Endothelial cell of umbilical vein (primary cell): ENCODE measurements at regions not wholly inside any gene's neighbourhood (a gene's known extent, or its start where the extent isn't known, plus 50 kb on each side); places are given as distances from the start of the nearest gene placed in this dataset.

Source experiments
- BruUV-seq: library from RNA; stranded (reverse); fragments of 400-500 nt; replicated peaks from 2 replicates; lab custom pipeline; 2021; lab: Mats Ljungman, UMichigan
- CTCF ChIA-PET: fragments of 300-600, 350-600 bp; sonication (Branson Sonifier 250); formaldehyde crosslinking; loops from one replicate; lab custom pipeline; 2021; ENCODE audit warnings: antibody characterized with exemption, inconsistent platforms; lab: Charles Lee
- POLR2A ChIA-PET: fragments of 300-600, 350-600 bp; sonication (Branson Sonifier 250); formaldehyde crosslinking; loops from one replicate; lab custom pipeline; 2021; ENCODE audit warnings: antibody characterized with exemption, inconsistent platforms; lab: Charles Lee
- DNase-seq: peaks from one replicate; pipeline ENCODE4 v3.0.0-alpha.2; 2011; ENCODE audit warnings: low read depth, low spot score
- FAIRE-seq: peaks from 2 replicates; lab custom pipeline; 2011; peaks lifted over from hg19 to GRCh38; lab: Jason Lieb, UNC
- H2AFZ ChIP-seq: 2 replicates; pipeline ENCODE4 v1.6.0; 2012; ENCODE audit warnings: low read depth, low read length, control low read depth, inconsistent platforms
- H3K27ac ChIP-seq: 2 replicates; pipeline ENCODE4 v1.5.1; 2011; ENCODE audit warnings: low read depth, mild to moderate bottlenecking, control low read depth, low read length, moderate library complexity; ENCODE audit not compliant: insufficient read depth
- H3K27me3 ChIP-seq, 2 experiments: 2 replicates each; pipeline versions ENCODE4 v1.6.0 to v1.6.1; 2011; ENCODE audit warnings: low read length in 2 of 2, mixed read lengths in 1 of 2; ENCODE audit not compliant: control insufficient read depth in 2 of 2, insufficient read depth in 2 of 2
- H3K36me3 ChIP-seq, 2 experiments: 2 replicates in 1 of 2; 3 replicates in 1 of 2; pipeline ENCODE4 v1.5.1; 2011; ENCODE audit warnings: low read length in 2 of 2, mild to moderate bottlenecking in 1 of 2, moderate library complexity in 1 of 2; ENCODE audit not compliant: control insufficient read depth in 2 of 2, insufficient read depth in 2 of 2; ENCODE audit errors: extremely low read depth in 1 of 2
- H3K4me1 ChIP-seq: 3 replicates; pipeline ENCODE4 v1.5.1; 2011; ENCODE audit warnings: mild to moderate bottlenecking, low read length; ENCODE audit not compliant: control insufficient read depth, insufficient read depth; ENCODE audit errors: extremely low read depth
- H3K4me2 ChIP-seq: 2 replicates; pipeline ENCODE4 v1.6.1; 2011; ENCODE audit warnings: low read length, control low read depth, mixed read lengths; ENCODE audit not compliant: insufficient read depth
- H3K4me3 ChIP-seq, 3 experiments: fragments of 200-600 bp in 1 of 3; sonication (generic), shearing (Covaris generic) in 1 of 3; replicated peaks in 1 of 3; 2 replicates each; pipeline ENCODE4 v1.5.1; 2011 to 2016; ENCODE audit warnings: control low read depth in 3 of 3, low read length in 3 of 3, mild to moderate bottlenecking in 2 of 3, inconsistent platforms in 1 of 3, low read depth in 1 of 3, moderate library complexity in 1 of 3; ENCODE audit not compliant: insufficient read depth in 1 of 3
- H3K79me2 ChIP-seq: 2 replicates; pipeline ENCODE4 v1.6.0; 2012; ENCODE audit warnings: low read length, inconsistent platforms; ENCODE audit not compliant: control insufficient read depth, insufficient read depth
- H3K9ac ChIP-seq: replicated peaks from 2 replicates; pipeline ENCODE3; 2011; ENCODE audit warnings: low read length, control low read depth; ENCODE audit not compliant: insufficient read depth; ENCODE audit errors: extremely low read depth
- H3K9me1 ChIP-seq: replicated peaks from 3 replicates; pipeline ENCODE4 v1.6.0; 2011; ENCODE audit warnings: mild to moderate bottlenecking, low read length; ENCODE audit not compliant: control insufficient read depth, insufficient read depth; ENCODE audit errors: extremely low read depth
- H3K9me3 ChIP-seq: replicated peaks from 2 replicates; pipeline ENCODE4 v1.5.1; 2012; ENCODE audit warnings: low read length, inconsistent platforms; ENCODE audit not compliant: control insufficient read depth, insufficient read depth
- H4K20me1 ChIP-seq: replicated peaks from 2 replicates; pipeline ENCODE3; 2011; ENCODE audit warnings: mild to moderate bottlenecking, low read length; ENCODE audit not compliant: control insufficient read depth, insufficient read depth; ENCODE audit errors: extremely low read depth
- CTCF ChIP-seq, 2 donors: IDR thresholded peaks; 1 replicate in 1 of 2; 2 replicates in 1 of 2; pipeline ENCODE4 v1.5.1; 2011; ENCODE audit warnings: low read length in 2 of 2, mild to moderate bottlenecking in 2 of 2, moderate library complexity in 2 of 2, control low read depth in 1 of 2, inconsistent platforms in 1 of 2, low read depth in 1 of 2; ENCODE audit not compliant: insufficient read depth in 1 of 2; ENCODE audit errors: extremely low read depth in 1 of 2
- EZH2 ChIP-seq: IDR thresholded peaks from 2 replicates; pipeline ENCODE4 v1.6.1; 2012; ENCODE audit warnings: borderline replicate concordance, low read depth, mild to moderate bottlenecking, moderate library complexity, low read length, inconsistent platforms; ENCODE audit not compliant: severe bottlenecking
- FOS ChIP-seq: IDR thresholded peaks from 2 replicates; pipeline ENCODE4 v1.6.1; 2011; ENCODE audit warnings: mild to moderate bottlenecking, low read length, moderate library complexity, borderline replicate concordance; ENCODE audit not compliant: insufficient read depth
- GATA2 ChIP-seq: IDR thresholded peaks from 2 replicates; pipeline ENCODE4 v1.7.0; 2011; ENCODE audit warnings: low read depth, mild to moderate bottlenecking, moderate library complexity, mixed read lengths, low read length; ENCODE audit not compliant: insufficient read length, insufficient read depth
- JUN ChIP-seq: IDR thresholded peaks from 2 replicates; pipeline ENCODE4 v1.6.1; 2011; ENCODE audit warnings: borderline replicate concordance, low read depth; ENCODE audit not compliant: insufficient read length, insufficient read depth
- MAX ChIP-seq: IDR thresholded peaks from 2 replicates; pipeline ENCODE4 v1.6.1; 2011; ENCODE audit not compliant: insufficient read depth, insufficient read length
- MYC ChIP-seq: IDR thresholded peaks from one replicate; pipeline ENCODE4 v1.6.1; 2011; ENCODE audit warnings: mild to moderate bottlenecking, low read depth, low read length
- POLR2A ChIP-seq: IDR thresholded peaks from 2 replicates; pipeline ENCODE4 v1.6.1; 2012; ENCODE audit warnings: low read depth, mild to moderate bottlenecking, control low read depth, low read length
- POLR2AphosphoS5 ChIP-seq: IDR thresholded peaks from 2 replicates; pipeline ENCODE4 v1.6.1; 2012; ENCODE audit warnings: low read depth, mild to moderate bottlenecking, control low read depth, low read length, moderate library complexity; ENCODE audit not compliant: insufficient read depth
- dilution Hi-C: fragments of 300-500 bp; cut with MboI; formaldehyde crosslinking; loops from one replicate; pipeline ENCODE4 v1.15.0; 2019; ENCODE audit warnings: low sequenced_read_pairs; ENCODE audit not compliant: extremely low pct_ligation_motif_present
- intact Hi-C: fragments of 100-400 bp; cut with micrococcal nuclease; formaldehyde crosslinking; loops from one replicate; pipeline ENCODE4 v1.10.0; 2022

- TF ChIP-seq POLR2A (no peak), POLR2AphosphoS5 (no peak), CTCF (IDR thresholded peaks at IDR 0.05; ENCODE audit: extremely low read depth in 1 of 2, insufficient read depth in 1 of 2, low read depth in 1 of 2, low read length in 2 of 2) (no peak), GATA2 (no peak), MAX (no peak), JUN (no peak), FOS (no peak), EZH2 (no peak), MYC (no peak)
- peaks cover 36% of the 10 kb centered on the region for H3K4me1 ChIP-seq
- H3K36me3 ChIP-seq = no peaks in the 10 kb centered on the region
- no peaks in the 10 kb centered on the region for H4K20me1 ChIP-seq
- DNase-seq (no peak), FAIRE-seq (no peak)
- no peaks in the 10 kb centered on the region for H3K79me2 ChIP-seq
- H3K9me3 ChIP-seq = no peaks in the 10 kb centered on the region
- no peak overlapping the region for H3K9ac ChIP-seq
- no peak overlapping the region for H3K4me2 ChIP-seq
- H3K4me3 ChIP-seq = no peak overlapping the region
- H3K27ac ChIP-seq = no peak overlapping the region
- no TSS peak for BruUV-seq
- no peaks in the 10 kb centered on the region for H3K9me1 ChIP-seq
- no peaks in the 10 kb centered on the region for H3K27me3 ChIP-seq
- ChIA-PET POLR2A (no interaction called here), CTCF (interaction anchor here (0.9 to 2.4 kb wide), 4 partner anchors 10 to 341 kb away, joined by 3 to 23 read pairs (median 8); no protein-coding TSS in a partner anchor)
- intact Hi-C loops = no loop called here
- dilution Hi-C loops = loop anchor here (25.0 kb wide), 1 partner anchor 95 kb away; no protein-coding TSS in a partner anchor
- H2AFZ ChIP-seq = no peak overlapping the region
Observed at GRCh38 chr1:234742622-234743021, 132.6 kb upstream of the IRF2BP2 start.
